ENCODE measurements at regions not wholly inside any gene's neighbourhood (a gene's known extent, or its start where the extent isn't known, plus 50 kb on each side); places are given as distances from the start of the nearest gene placed in this dataset.

- Histone ChIP-seq H3K9me1 (ENCODE audit: control insufficient read depth, extremely low read depth, insufficient read depth, low read length) (no peaks in the 10 kb centered on the region), H3K36me3 (ENCODE audit: control insufficient read depth in 2 of 2, extremely low read depth in 1 of 2, insufficient read depth in 2 of 2, low read length in 2 of 2) (no peaks in the 10 kb centered on the region), H3K9ac (ENCODE audit: control insufficient read depth, extremely low read depth, insufficient read depth, low read length) (no peak overlapping the region), H3K4me3 (ENCODE audit: control insufficient read depth in 2 of 3, extremely low read depth in 1 of 3, insufficient read depth in 2 of 3, low read depth in 1 of 3, low read length in 3 of 3) (no peak overlapping the region), H3K79me2 (ENCODE audit: control insufficient read depth, insufficient read depth, low read length) (no peaks in the 10 kb centered on the region), H2AFZ (ENCODE audit: control insufficient read depth, low read length) (no peak overlapping the region), H3K4me1 (ENCODE audit: control insufficient read depth, extremely low read depth, insufficient read depth, low read length) (no peaks in the 10 kb centered on the region), H4K20me1 (ENCODE audit: control insufficient read depth, extremely low read depth, insufficient read depth, low read length) (no peaks in the 10 kb centered on the region), H3K27ac (ENCODE audit: control insufficient read depth, insufficient read depth, low read length) (no peak overlapping the region), H3K27me3 (ENCODE audit: control insufficient read depth, extremely low read depth, insufficient read depth, low read length) (no peaks in the 10 kb centered on the region), H3K4me2 (ENCODE audit: control insufficient read depth, extremely low read depth, insufficient read depth, low read depth, low read length) (no peak overlapping the region), H3K9me3 (ENCODE audit: control insufficient read depth, low read depth, low read length) (no peaks in the 10 kb centered on the region)
- FAIRE-seq = no peak
- dilution Hi-C loops (cut with MboI; ENCODE audit: extremely low pct_ligation_motif_present, low sequenced_read_pairs) = no loop called here
- no peak for DNase-seq (ENCODE audit: low read depth, low spot score)
- no peak for TF ChIP-seq EZH2 (IDR thresholded peaks at IDR 0.05; ENCODE audit: low read length)
- TF ChIP-seq CTCF (optimal IDR thresholded peaks at IDR 0.05 in 1 of 3, IDR thresholded peaks at IDR 0.05 in 1 of 3, conservative IDR thresholded peaks at IDR 0.05 in 1 of 3; ENCODE audit: extremely low read depth in 1 of 3, insufficient read depth in 2 of 3, low read length in 3 of 3) = no peak
Observed at GRCh38 chr10:28805390-28805789, 128.1 kb downstream of the BAMBI start.

GRCh38 chr10:28806488-28806941 lies 129.2 kb downstream of the BAMBI start:
- H2AFZ ChIP-seq (ENCODE audit: control insufficient read depth, low read length) = no peak overlapping the region
- no peaks in the 10 kb centered on the region for H4K20me1 ChIP-seq (ENCODE audit: control insufficient read depth, extremely low read depth, insufficient read depth, low read length)
- H3K4me1 ChIP-seq (ENCODE audit: control insufficient read depth, extremely low read depth, insufficient read depth, low read length) = no peaks in the 10 kb centered on the region
- H3K79me2 ChIP-seq (ENCODE audit: control insufficient read depth, insufficient read depth, low read length) = no peaks in the 10 kb centered on the region
- FAIRE-seq (no peak), DNase-seq (ENCODE audit: low read depth, low spot score) (no peak)
- no peak for TF ChIP-seq CTCF (optimal IDR thresholded peaks at IDR 0.05 in 1 of 3, IDR thresholded peaks at IDR 0.05 in 1 of 3, conservative IDR thresholded peaks at IDR 0.05 in 1 of 3; ENCODE audit: extremely low read depth in 1 of 3, insufficient read depth in 2 of 3, low read length in 3 of 3)
- no peak for TF ChIP-seq EZH2 (IDR thresholded peaks at IDR 0.05; ENCODE audit: low read length)
- no peaks in the 10 kb centered on the region for H3K27me3 ChIP-seq (ENCODE audit: control insufficient read depth, extremely low read depth, insufficient read depth, low read length)
- dilution Hi-C loops (cut with MboI; ENCODE audit: extremely low pct_ligation_motif_present, low sequenced_read_pairs) = no loop called here
- no peak overlapping the region for H3K27ac ChIP-seq (ENCODE audit: control insufficient read depth, insufficient read depth, low read length)
- no peaks in the 10 kb centered on the region for H3K36me3 ChIP-seq (ENCODE audit: control insufficient read depth in 2 of 2, extremely low read depth in 1 of 2, insufficient read depth in 2 of 2, low read length in 2 of 2)
- H3K4me2 ChIP-seq (ENCODE audit: control insufficient read depth, extremely low read depth, insufficient read depth, low read depth, low read length) = no peak overlapping the region
- H3K4me3 ChIP-seq (ENCODE audit: control insufficient read depth in 2 of 3, extremely low read depth in 1 of 3, insufficient read depth in 2 of 3, low read depth in 1 of 3, low read length in 3 of 3) = no peak overlapping the region
- no peak overlapping the region for H3K9ac ChIP-seq (ENCODE audit: control insufficient read depth, extremely low read depth, insufficient read depth, low read length)
- H3K9me3 ChIP-seq (ENCODE audit: control insufficient read depth, low read depth, low read length) = no peaks in the 10 kb centered on the region
- no peaks in the 10 kb centered on the region for H3K9me1 ChIP-seq (ENCODE audit: control insufficient read depth, extremely low read depth, insufficient read depth, low read length)
